ENCODE measurements at regions not wholly inside any gene's neighbourhood (a gene's known extent, or its start where the extent isn't known, plus 50 kb on each side); places are given as distances from the start of the nearest gene placed in this dataset.

- no peak overlapping the region for H3K27ac ChIP-seq (replicated peaks)
- H3K27me3 ChIP-seq (ENCODE audit: insufficient read depth, poor library complexity, severe bottlenecking), result no peaks in the 10 kb centered on the region
- TF ChIP-seq SPI1 (IDR thresholded peaks at IDR 0.05; ENCODE audit: borderline replicate concordance, low read depth), result no peak
- TF ChIP-seq, protein P1, sequence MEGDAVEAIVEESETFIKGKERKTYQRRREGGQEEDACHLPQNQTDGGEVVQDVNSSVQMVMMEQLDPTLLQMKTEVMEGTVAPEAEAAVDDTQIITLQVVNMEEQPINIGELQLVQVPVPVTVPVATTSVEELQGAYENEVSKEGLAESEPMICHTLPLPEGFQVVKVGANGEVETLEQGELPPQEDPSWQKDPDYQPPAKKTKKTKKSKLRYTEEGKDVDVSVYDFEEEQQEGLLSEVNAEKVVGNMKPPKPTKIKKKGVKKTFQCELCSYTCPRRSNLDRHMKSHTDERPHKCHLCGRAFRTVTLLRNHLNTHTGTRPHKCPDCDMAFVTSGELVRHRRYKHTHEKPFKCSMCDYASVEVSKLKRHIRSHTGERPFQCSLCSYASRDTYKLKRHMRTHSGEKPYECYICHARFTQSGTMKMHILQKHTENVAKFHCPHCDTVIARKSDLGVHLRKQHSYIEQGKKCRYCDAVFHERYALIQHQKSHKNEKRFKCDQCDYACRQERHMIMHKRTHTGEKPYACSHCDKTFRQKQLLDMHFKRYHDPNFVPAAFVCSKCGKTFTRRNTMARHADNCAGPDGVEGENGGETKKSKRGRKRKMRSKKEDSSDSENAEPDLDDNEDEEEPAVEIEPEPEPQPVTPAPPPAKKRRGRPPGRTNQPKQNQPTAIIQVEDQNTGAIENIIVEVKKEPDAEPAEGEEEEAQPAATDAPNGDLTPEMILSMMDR (IDR thresholded peaks at IDR 0.05; ENCODE audit: insufficient read depth, low read length), result no peak
- TF ChIP-seq REST (IDR thresholded peaks at IDR 0.05; ENCODE audit: insufficient replicate concordance, low read depth), result no peak
- no peak for TF ChIP-seq POLR2AphosphoS5 (IDR thresholded peaks at IDR 0.05; ENCODE audit: low read depth)
- no peak for TF ChIP-seq GABPA (IDR thresholded peaks at IDR 0.05; ENCODE audit: low read depth)
- no peak for DNase-seq (ENCODE audit: low read depth in 1 of 2, low spot score in 1 of 2)
- no peak overlapping the region for H3K4me3 ChIP-seq (replicated peaks; ENCODE audit: insufficient read depth, low read length)
Measured at GRCh38 chr6:165962366-165962765, 205.3 kb downstream of the TBXT start.

- DNase-seq (ENCODE audit: low read depth in 1 of 2, low spot score in 1 of 2), result no peak
- no peak overlapping the region for H3K4me3 ChIP-seq (replicated peaks; ENCODE audit: insufficient read depth, low read length)
- H3K27me3 ChIP-seq (ENCODE audit: insufficient read depth, poor library complexity, severe bottlenecking), result no peaks in the 10 kb centered on the region
- TF ChIP-seq GABPA (IDR thresholded peaks at IDR 0.05; ENCODE audit: low read depth) (no peak), REST (IDR thresholded peaks at IDR 0.05; ENCODE audit: insufficient replicate concordance, low read depth) (no peak), POLR2AphosphoS5 (IDR thresholded peaks at IDR 0.05; ENCODE audit: low read depth) (no peak), SPI1 (IDR thresholded peaks at IDR 0.05; ENCODE audit: borderline replicate concordance, low read depth) (no peak)
- TF ChIP-seq, protein P1 (IDR thresholded peaks at IDR 0.05; ENCODE audit: insufficient read depth, low read length), result no peak
- no peak overlapping the region for H3K27ac ChIP-seq (replicated peaks)
Measured at GRCh38 chr6:165961233-165961632, 206.4 kb downstream of the TBXT start.

GRCh38 chr6:165960695-165961094 is 207.0 kb downstream of the TBXT start:
- H3K4me3 ChIP-seq (replicated peaks; ENCODE audit: insufficient read depth, low read length), result no peak overlapping the region
- TF ChIP-seq, protein P1 (IDR thresholded peaks at IDR 0.05; ENCODE audit: insufficient read depth, low read length), result no peak
- TF ChIP-seq REST (IDR thresholded peaks at IDR 0.05; ENCODE audit: insufficient replicate concordance, low read depth), result no peak
- no peak for TF ChIP-seq SPI1 (IDR thresholded peaks at IDR 0.05; ENCODE audit: borderline replicate concordance, low read depth)
- TF ChIP-seq POLR2AphosphoS5 (IDR thresholded peaks at IDR 0.05; ENCODE audit: low read depth), result no peak
- TF ChIP-seq GABPA (IDR thresholded peaks at IDR 0.05; ENCODE audit: low read depth), result no peak
- no peak for DNase-seq (ENCODE audit: low read depth in 1 of 2, low spot score in 1 of 2)
- H3K27me3 ChIP-seq (ENCODE audit: insufficient read depth, poor library complexity, severe bottlenecking), result no peaks in the 10 kb centered on the region
- no peak overlapping the region for H3K27ac ChIP-seq (replicated peaks)

Measured in HL-60 (cell line).